GM18520 (cell line): ENCODE measurements at regions not wholly inside any gene's neighbourhood (a gene's known extent, or its start where the extent isn't known, plus 50 kb on each side); places are given as distances from the start of the nearest gene placed in this dataset.

Source experiments
- ATAC-seq: cut with Tn5 transposase; IDR thresholded peaks from one replicate; pipeline ENCODE4 v1.9.1; 2021; ENCODE audit not compliant: unreplicated experiment

GRCh38 chr4:10180927-10181744 lies 64.5 kb upstream of the WDR1 start:
- peak; percentile 91 for ATAC-seq

- no peak for ATAC-seq
Observed at GRCh38 chr4:10180603-10180926, 64.0 kb upstream of the WDR1 start.

GRCh38 chr4:10179957-10180602 lies 63.5 kb upstream of the WDR1 start:
- no peak for ATAC-seq

GRCh38 chr4:10178763-10179162 lies 62.2 kb upstream of the WDR1 start:
- no peak for ATAC-seq

- ATAC-seq, result no peak
Observed at GRCh38 chr4:10175626-10176025, 59.0 kb upstream of the WDR1 start.

- ATAC-seq, result no peak
Observed at GRCh38 chr4:10173754-10174749, 57.5 kb upstream of the WDR1 start.

GRCh38 chr4:10173037-10173753 lies 56.6 kb upstream of the WDR1 start:
- no peak for ATAC-seq

- no peak for ATAC-seq
Observed at GRCh38 chr4:10172278-10172921, 55.8 kb upstream of the WDR1 start.

- ATAC-seq, result no peak
Observed at GRCh38 chr4:10171055-10171454, 54.5 kb upstream of the WDR1 start.

- ATAC-seq, result no peak
Observed at GRCh38 chr4:10169839-10170387, 53.3 kb upstream of the WDR1 start.

GRCh38 chr4:10168151-10168550 lies 51.6 kb upstream of the WDR1 start:
- no peak for ATAC-seq

- ATAC-seq, result no peak
Observed at GRCh38 chr4:10167201-10167600, 50.6 kb upstream of the WDR1 start.
